NCI-H748 treated with DMSO at 0.1 percent for 48 hours (cell line): ENCODE measurements at regions not wholly inside any gene's neighbourhood (a gene's known extent, or its start where the extent isn't known, plus 50 kb on each side); places are given as distances from the start of the nearest gene placed in this dataset.
A peak's percentile ranks its signal among the peaks of the same experiment; 100 is the strongest.
"Not testable (repeated sequence)": the region's sequence is repeated elsewhere in the genome, so short reads cannot be mapped to it uniquely, and the experiment has no call there.

Experiments
- DNase-seq: peaks from one replicate; lab custom pipeline; 2025; lab: John Stamatoyannopoulos, UW

DNA sequence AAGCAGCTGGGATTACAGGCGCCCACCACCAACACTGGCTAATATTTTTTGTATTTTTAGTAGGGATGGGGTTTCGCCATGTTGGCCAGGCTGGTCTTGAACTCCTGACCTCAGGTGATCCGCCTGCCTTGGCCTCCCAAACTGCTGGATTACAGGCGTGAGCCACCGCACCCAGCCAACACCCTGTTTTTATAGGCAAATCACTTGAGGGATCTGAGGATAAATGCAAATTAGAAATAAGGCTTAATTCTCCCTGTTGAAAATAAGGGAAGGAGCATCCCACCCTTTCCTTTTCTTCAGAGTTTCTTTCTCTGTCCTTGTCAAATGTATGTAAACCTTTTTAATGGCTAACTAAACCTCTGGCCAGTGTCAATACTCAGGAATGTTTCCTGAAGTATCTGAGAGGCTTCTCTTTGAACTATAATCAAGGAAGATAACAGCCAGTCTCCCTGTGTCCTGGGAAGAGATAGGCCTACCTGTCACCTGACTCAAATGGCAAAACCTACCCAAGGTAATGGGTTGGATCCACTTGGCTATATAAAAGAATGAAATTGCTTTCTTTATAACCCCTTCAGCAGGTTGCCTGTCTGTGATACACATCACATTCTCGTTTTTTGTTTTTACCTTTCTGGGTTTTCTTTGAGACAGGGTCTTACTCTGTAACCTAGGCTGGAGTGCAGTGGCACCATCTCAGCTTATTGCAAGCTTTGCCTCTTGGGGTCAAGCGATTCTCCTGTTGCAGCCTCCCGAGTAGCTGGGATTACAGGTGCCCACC is 64.5 kb upstream of the TNFAIP3 start:
- DNase-seq: no peak

DNA sequence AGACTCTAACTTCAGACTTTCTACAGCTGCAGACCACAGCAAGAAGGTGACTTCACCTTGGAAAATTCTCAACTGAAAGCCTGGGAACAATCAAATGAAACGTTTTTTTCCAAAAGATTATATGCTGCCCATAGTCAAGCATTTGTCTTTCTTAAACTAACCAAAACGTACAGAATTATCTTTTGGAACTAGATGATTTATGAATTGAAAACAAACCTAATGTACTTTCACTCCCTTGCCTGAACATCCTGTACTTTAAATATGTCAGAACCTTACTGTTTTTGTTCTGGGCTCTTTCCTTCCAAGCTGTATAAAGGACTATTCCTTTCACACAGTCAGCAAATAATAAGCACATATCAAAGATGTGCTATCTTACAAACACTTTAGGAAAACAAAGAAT is 62.4 kb upstream of the TNFAIP3 start:
- DNase-seq: no peak

DNA sequence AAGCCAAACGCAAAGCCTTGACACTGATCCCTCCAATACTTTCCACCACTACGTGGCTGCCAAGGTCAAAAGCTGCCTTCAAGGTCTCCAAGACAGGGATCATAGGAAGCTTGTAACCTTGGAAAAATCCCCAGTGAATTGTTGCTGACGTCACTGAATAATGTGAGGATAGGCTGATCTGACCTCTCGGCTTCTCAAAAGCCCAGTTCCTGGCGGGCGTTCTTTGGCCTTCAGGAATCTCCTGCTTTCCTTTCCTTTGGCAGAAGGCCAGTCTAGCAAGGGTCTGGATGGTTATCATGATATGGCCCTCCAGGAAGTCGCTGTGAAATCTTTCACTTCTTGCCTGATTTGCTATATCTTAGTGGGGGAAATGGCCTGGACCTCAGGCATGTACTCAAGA is 61.4 kb upstream of the TNFAIP3 start:
- no peak for DNase-seq

DNA sequence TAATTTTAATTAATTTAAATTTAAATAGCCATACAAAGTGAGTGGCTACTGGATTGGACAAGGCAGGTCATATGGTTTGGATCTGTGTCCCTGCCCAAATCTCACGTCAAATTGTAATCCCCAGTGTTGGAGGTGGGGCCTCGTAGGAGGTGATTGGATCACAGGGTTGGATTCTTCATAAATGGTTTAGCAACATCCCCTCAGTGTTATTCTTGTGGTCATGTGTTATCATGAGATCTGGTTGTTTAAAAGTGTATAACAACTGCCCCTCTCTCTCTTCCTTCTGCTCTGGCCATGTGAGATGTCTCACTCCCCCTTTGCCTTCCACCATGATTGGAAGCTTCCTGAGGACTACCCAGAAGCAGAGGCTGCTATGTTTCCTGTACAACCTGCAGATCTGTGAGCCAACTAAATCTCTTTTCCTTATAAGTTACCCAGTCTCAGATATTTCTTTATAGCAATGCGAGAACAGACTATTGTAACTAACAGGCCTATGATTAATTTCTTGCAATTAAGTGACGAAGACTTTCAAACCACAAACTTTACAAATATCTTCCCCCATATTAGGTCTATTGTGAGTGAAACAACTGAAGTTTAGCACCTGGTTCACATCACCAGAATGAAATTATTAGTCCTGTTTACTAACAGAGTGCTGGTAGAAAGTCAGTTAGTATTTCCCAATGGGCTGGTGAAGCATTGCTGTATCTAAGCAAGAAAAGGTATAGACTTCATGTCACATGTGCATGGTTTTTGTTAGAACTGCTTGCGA is 60.0 kb upstream of the TNFAIP3 start:
- DNase-seq: no peak

DNA sequence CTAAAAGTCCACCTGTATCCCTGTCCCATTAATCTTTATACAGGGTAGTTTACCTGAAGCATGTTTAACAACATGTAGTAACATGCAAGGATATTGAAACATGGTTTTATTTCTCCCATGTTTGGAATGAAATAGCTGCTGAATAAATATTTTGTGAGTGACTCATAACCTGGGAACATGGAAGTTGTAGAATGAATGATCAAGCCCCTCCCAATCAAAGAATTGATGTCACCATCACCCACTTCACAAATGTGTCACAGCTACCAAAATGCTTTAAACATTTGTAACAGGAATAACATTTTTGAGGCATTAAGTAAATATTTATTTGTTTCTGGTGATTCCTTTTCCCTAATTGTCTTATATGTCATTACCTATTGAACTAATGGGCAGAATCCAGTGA is 58.9 kb upstream of the TNFAIP3 start:
- DNase-seq: no peak

DNA sequence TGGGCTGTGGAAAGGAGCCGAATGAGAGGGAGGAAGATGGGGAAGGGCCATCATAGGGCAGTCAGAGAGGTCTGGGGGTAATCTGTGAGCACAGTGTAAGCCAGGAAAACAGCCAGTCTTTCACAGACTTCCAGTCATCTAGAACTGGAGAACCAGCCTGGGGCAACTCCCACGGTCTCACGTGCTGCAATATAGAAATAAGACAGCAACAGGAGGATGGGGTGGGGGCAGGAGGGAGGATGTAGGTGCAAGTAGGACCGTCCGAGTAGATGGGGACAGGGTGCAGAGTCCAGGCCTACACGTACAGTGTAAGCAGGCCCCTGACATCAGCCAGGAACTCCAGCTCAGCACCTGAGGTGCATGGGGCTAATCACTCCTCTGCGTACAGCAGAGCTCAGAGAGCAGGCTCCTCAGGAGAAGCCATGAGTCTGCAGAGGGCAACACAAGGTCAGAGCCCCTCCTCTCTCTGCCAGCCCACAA is 58.2 kb upstream of the TNFAIP3 start:
- DNase-seq: no peak

DNA sequence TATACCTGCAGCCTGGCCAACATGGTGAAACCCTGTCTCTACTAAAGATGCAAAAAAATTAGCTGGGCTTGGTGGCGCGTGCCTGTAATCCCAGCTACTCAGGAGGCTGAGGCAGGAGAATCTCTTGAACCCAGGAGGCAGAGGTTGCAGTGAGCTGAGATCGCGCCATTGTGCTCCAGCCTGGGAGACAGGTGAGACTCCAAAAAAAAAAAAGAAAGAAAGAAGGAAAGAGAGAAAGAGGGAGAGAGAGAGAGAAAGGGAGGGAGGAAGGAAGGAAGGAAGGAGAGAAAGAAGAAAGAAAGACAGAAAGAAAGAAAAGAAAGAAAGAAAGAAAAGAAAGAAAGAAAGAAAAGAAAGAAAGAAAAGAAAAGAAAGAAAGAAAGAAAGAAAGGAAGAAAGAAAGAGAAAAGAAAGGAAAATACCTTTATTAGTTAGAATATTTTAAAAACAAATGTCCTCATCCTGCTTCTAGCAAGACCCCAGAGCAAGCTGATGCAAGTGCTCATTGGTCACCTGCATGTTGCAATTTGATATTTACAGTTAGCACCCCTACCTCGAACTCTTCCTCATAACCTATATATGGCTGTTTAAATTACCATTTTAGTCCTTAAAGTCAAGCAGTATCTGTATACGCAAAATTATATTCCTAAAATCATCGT is 57.0 kb upstream of the TNFAIP3 start:
- DNase-seq: not testable (repeated sequence)

DNA sequence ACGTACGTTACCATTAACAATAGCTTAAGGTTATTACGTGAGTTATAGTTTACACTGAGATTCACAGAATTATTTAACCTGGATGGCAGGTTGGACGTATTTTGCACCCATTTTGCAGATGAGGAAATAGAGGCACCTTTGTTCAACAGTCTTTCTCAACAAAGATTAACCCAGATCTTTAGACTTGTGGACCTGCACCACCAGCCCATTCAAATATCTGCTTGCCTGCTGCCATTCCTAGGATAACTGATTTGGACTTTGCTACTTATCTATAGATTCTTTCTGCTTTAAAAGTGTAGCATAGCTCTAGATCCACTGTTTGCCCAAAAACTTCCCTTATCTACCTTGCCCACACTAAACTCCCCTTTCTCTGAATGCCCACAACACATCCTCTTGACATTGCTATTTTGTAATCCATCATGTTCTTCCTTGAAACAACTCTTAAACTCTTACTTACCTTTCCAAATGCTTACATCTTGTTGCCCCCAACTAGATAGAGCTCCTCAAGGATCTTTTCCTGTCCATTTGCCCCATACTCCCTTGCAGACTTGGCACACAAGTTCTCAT is 56.4 kb upstream of the TNFAIP3 start:
- DNase-seq: no peak

DNA sequence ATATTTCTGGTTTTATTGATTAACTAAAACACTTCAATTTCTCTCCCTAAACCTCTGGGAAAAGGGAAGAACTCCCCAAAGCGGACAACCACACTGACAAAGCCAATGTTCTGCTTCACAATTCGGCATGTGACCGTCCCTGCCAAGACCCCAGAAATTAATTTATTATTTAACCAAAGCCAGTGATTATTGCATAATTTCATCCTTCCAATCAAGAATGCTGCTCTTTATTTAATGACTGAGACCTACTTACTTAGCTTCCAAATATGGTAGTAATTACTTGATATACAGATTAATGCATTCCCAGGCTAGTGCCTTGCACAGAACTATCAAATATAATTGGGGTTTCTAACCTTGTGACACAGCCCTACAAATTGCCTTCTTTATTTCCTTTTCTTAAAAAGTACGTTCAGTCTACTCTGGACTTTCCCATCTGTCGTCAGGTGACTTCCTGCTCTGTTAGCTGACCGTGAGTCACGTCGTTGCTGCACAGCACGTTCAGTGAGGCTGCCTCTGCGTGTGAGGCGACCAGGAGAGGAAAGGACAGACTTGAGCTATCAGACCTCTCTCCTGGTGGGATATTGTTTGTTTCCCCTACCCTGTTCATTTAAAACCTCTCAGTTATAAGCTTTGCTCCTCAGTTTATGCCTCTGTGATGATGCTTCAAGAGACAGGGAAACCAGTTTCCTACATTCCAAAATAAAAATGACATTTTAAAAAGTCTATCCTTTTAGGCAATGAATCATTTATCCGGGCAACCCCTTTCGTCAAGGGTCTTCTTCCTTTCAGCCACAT is 55.7 kb upstream of the TNFAIP3 start:
- DNase-seq: peak; percentile 59

DNA sequence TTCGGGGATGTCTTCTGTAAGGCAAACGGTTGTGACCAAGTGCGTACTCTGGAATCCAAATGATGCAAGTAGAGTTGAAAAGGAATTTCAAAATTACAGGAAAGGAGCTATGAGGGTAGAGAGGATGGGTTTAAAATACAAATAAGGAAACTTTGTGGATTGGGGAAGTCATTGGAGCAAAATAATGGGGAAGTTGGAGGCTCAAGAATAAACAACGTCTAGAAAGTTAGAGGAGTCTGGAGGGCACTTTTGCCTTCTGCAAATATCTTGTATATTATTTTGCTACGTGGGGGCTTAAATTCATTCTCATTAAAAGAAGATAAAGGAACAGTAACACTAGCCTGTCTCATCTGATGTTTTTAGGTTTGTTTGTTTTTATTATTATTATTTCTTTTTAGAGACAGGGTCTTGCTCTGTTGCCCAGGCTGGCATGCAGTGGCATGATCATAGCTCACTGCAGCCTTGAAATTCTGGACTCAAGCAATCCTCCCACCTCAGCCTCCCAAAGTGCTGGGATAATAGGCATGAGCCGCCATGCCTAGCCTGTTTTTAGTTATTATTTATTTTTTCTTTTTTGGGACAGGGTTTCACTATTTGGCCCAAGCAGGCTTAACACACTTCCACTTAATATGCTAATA is 55.0 kb upstream of the TNFAIP3 start:
- DNase-seq: no peak

DNA sequence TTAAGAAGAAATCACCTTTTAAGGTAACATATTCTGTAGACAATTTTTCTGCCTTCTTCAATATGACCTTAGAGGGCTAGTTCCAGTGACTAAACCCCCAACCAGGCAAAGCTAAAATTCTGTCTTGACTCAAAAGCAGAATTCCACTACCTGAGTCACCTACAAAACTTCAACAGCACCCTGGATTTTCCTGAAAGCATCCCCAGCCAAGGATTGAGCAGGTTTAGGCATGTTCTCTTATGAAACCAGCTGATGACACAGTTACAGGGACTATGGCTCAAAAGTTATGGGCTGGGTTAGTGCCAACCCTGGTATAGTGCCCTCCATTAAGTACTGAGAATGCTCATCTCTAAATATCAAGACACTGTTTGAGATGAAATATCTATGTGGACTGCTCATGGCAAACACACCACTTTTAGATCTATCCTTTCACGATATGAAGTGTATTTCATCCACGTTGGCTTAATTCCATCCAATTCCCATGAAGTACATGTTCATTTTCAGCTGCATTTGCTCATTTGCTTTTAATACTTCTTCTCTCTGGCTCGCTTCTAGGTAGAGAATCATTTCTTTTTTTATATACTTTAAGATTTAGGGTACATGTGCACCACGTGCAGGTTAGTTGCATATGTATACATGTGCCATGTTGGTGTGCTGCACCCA is 53.6 kb upstream of the TNFAIP3 start:
- no peak for DNase-seq

DNA sequence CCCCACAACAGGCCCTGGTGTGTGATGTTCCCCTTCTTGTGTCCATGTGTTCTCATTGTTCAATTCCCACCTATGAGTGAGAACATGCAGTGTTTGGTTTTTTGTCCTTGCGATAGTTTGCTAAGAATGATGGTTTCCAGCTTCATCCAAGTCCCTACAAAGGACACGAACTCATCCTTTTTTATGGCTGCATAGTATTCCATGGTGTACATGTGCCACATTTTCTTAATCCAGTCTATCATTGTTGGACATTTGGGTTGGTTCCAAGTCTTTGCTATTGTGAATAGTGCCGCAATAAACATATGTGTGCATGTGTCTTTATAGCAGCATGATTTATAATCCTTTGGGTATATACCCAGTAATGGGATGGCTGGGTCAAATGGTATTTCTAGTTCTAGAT is 53.0 kb upstream of the TNFAIP3 start:
- DNase-seq: not testable (repeated sequence)

DNA sequence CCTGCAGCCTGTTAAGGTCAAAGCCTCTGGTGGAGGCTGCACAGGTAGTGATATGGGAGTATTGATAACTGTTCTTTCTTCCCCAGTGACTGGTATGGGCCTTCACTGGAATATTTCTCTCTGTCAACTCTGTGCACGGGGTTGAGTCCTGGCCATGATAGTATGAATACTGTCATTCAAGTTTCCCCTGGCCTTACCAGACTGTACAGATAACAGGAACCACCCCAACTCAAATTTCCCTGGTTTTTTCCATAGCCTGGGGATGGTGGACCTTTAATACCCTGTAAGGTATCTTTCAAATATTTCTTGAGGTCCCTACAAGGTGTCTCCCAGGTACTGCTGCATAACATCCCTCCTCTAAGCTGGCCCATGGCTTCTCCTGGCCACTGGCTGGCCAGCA is 51.4 kb upstream of the TNFAIP3 start:
- DNase-seq: no peak

DNA sequence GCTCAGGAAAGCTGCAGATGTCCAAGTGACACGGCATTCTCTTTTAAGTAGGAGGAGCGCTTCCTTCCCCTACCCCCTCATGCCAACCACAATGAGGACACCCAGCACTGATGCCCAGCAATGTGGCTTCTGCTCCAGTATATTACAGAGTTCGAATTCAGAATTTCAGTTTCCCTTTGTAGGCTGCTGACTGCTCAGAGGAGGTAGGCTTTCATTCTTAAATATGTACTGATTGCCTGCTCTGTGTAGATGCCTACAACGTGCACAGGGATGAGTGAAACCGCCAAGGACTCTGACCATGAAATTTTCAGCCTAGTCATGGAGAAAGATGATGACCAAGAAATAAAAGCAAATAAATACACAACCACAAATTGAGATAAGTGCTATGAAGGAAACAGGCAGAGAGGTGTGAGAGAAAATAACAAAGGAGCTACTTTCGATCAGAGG is 50.9 kb upstream of the TNFAIP3 start:
- no peak for DNase-seq

DNA sequence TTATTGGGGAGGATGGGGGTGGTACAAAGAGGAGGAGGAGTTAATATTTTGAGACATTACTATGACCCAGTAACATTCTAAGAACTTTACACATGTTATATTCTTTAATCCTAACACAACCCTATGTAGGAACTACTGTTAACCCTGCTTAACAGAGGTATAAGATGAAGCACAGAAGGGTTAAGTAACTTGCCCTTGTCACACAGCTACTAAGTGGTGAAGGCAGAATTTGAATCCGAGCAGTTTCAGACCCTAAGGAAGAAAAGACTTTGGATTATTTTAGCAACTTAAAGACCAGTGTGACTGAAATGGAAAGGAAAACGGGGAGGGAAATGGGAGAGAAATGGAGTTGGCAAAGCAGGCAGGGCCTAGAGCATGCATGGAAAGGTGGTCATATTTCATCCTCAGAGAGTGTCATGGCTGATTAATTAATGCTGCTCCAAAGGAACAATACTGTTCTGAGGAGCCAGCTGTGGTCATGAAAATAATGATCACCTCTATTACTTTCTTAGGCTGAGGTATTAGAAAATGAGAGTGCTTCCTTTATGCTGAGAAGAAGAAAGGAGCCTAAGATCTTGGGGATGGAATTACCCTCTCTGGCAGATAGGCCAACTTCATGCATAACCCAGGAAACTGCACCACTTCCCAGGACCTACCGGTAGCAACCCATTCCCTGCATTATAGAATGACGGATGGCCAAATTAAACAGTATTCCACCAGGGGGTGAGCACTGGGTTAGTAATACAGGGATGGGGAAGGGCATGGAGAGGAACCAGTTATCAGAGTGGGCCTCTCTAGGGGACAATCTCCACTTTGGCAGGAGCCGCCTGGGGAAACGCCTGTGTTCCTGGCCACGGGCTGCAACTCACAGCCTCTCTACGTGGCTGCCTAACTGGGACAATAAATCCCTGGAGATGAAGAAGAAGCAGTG is 50.1 kb upstream of the TNFAIP3 start:
- DNase-seq: no peak
